Hepatocyte (in vitro differentiated cells): ENCODE measurements at regions not wholly inside any gene's neighbourhood (a gene's known extent, or its start where the extent isn't known, plus 50 kb on each side); places are given as distances from the start of the nearest gene placed in this dataset.

ENCODE experiments used
- DNase-seq: peaks from one replicate; pipeline ENCODE4 v3.0.0-alpha.2; 2016; ENCODE audit warnings: low spot score
- H2AFZ ChIP-seq: fragments of 200-600 bp; sonication (generic); 2 replicates; pipeline ENCODE4 v1.6.0; 2016; ENCODE audit warnings: antibody characterized with exemption, mild to moderate bottlenecking
- H3K27ac ChIP-seq: fragments of 200-600 bp; sonication (generic); 2 replicates; pipeline ENCODE4 v1.5.1; 2016; ENCODE audit warnings: mild to moderate bottlenecking
- H3K27me3 ChIP-seq: fragments of 200-600 bp; sonication (generic); 2 replicates; pipeline ENCODE4 v1.6.1; 2016
- H3K36me3 ChIP-seq: fragments of 200-600 bp; sonication (generic); replicated peaks from 2 replicates; pipeline ENCODE4 v1.5.1; 2016; ENCODE audit warnings: low read depth; ENCODE audit not compliant: insufficient read depth
- H3K4me1 ChIP-seq: fragments of 200-600 bp; sonication (generic); 2 replicates; pipeline ENCODE4 v1.5.1; 2016; ENCODE audit warnings: mild to moderate bottlenecking, moderate library complexity; ENCODE audit not compliant: insufficient read depth
- H3K4me2 ChIP-seq: fragments of 200-600 bp; sonication (generic); 2 replicates; pipeline ENCODE4 v1.6.0; 2016
- H3K4me3 ChIP-seq: fragments of 200-600 bp; sonication (generic); 2 replicates; pipeline ENCODE4 v1.5.1; 2016; ENCODE audit warnings: mild to moderate bottlenecking
- H3K79me2 ChIP-seq: fragments of 200-600 bp; sonication (generic); 2 replicates; pipeline ENCODE4 v1.6.0; 2017; ENCODE audit warnings: mild to moderate bottlenecking
- H3K9me2 ChIP-seq: fragments of 200-600 bp; sonication (generic); replicated peaks from 2 replicates; pipeline ENCODE4 v1.6.0; 2017; ENCODE audit warnings: mild to moderate bottlenecking; ENCODE audit not compliant: insufficient read depth
- H3K9me3 ChIP-seq: fragments of 200-600 bp; sonication (generic); 2 replicates; pipeline ENCODE4 v1.5.1; 2016; ENCODE audit warnings: low read depth, mild to moderate bottlenecking
- H4K20me1 ChIP-seq: fragments of 200-600 bp; sonication (generic); 2 replicates; pipeline ENCODE4 v1.6.0; 2016; ENCODE audit warnings: mild to moderate bottlenecking; ENCODE audit not compliant: insufficient read depth, poor library complexity, severe bottlenecking
- CTCF ChIP-seq: fragments of 200-600 bp; sonication (generic); IDR thresholded peaks from 2 replicates; pipeline ENCODE4 v1.5.1; 2016; ENCODE audit warnings: antibody characterized with exemption, mild to moderate bottlenecking; ENCODE audit not compliant: poor library complexity
- EZH2 ChIP-seq: fragments of 200-600 bp; sonication (generic); IDR thresholded peaks from 2 replicates; pipeline ENCODE4 v1.6.1; 2016; ENCODE audit warnings: antibody characterized with exemption, mild to moderate bottlenecking, borderline replicate concordance
- EZH2phosphoT487 ChIP-seq: fragments of 200-600 bp; sonication (generic); IDR thresholded peaks from one replicate; pipeline ENCODE4 v1.6.1; 2018; ENCODE audit warnings: antibody characterized with exemption, mild to moderate bottlenecking, low read depth, moderate library complexity; ENCODE audit not compliant: unreplicated experiment, severe bottlenecking
- WGBS: methylation state at CpG from one replicate; pipeline ENCODE4 v1.1.6; 2016; ENCODE audit warnings: low lambda C conversion rate; ENCODE audit errors: missing lambda C conversion rate; 5-methylcytosine and 5-hydroxymethylcytosine counted together

GRCh38 chr4:141905751-141906150, 269.4 kb downstream of the IL15 start:
- H3K36me3 ChIP-seq, result no peaks in the 10 kb centered on the region
- no peaks in the 10 kb centered on the region for H3K79me2 ChIP-seq
- no peak overlapping the region for H2AFZ ChIP-seq
- H3K4me1 ChIP-seq, result no peaks in the 10 kb centered on the region
- H4K20me1 ChIP-seq, result no peaks in the 10 kb centered on the region
- TF ChIP-seq EZH2phosphoT487, result no peak
- no peak for TF ChIP-seq EZH2
- no peak for TF ChIP-seq CTCF
- DNase-seq, result no peak
- H3K27ac ChIP-seq, result no peak overlapping the region
- no peaks in the 10 kb centered on the region for H3K9me3 ChIP-seq
- no peak overlapping the region for H3K4me2 ChIP-seq
- WGBS, result 78% methylated on average over 3 of the region's 3 CpGs
- H3K27me3 ChIP-seq, result no peaks in the 10 kb centered on the region
- no peaks in the 10 kb centered on the region for H3K9me2 ChIP-seq
- H3K4me3 ChIP-seq, result no peak overlapping the region

DNA sequence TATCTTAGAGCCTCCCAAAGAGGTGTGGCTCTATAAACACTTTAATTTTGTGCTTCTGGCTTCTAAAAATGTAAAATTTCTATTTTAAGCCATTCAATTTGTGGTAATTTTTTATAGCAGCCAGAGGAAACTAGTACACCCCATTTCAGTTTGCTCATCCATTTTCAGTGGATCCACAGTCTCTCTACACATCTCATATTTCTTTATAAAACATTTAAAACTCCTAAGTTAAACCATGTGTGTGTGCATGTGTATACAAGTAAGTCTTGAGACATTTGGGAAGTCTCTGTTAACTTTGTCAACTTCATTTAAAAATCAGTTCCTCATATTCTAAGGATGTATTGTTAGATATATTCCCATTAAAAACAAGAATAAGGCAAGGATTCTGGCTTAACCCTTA, 273.2 kb downstream of the IL15 start:
- DNase-seq, result no peak
- H3K9me2 ChIP-seq, result no peaks in the 10 kb centered on the region
- no peaks in the 10 kb centered on the region for H3K79me2 ChIP-seq
- H3K27ac ChIP-seq, result no peak overlapping the region
- no peak for TF ChIP-seq CTCF
- H3K4me2 ChIP-seq, result no peak overlapping the region
- H3K36me3 ChIP-seq, result no peaks in the 10 kb centered on the region
- no peaks in the 10 kb centered on the region for H4K20me1 ChIP-seq
- H3K4me3 ChIP-seq, result no peak overlapping the region
- no peaks in the 10 kb centered on the region for H3K4me1 ChIP-seq
- H3K9me3 ChIP-seq, result no peaks in the 10 kb centered on the region
- no peak overlapping the region for H2AFZ ChIP-seq
- H3K27me3 ChIP-seq, result no peaks in the 10 kb centered on the region

DNA sequence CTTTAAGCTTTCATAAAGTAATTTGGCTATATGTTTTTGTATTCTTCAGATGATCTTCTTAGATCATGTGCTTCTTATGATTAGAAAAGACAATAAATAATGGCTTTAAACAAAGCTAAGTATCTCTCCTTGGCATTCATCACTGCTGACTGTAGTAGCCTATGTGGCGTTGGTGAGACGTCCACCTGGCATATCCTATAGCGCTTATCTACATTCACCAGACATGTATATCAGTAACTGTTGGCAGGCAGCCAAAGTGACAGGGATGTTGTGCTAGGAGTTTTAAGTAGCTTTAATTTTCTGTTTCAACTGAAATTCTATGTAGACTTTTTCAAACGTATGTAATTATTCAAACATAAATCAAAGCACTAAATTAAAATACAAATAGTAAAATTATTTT, 276.4 kb downstream of the IL15 start:
- no peak overlapping the region for H3K4me2 ChIP-seq
- peak; percentile 14 for DNase-seq
- H3K9me2 ChIP-seq, result no peaks in the 10 kb centered on the region
- no peak overlapping the region for H3K4me3 ChIP-seq
- no peak for TF ChIP-seq EZH2
- TF ChIP-seq CTCF, result no peak
- TF ChIP-seq EZH2phosphoT487, result no peak
- H3K4me1 ChIP-seq, result no peaks in the 10 kb centered on the region
- no peaks in the 10 kb centered on the region for H3K79me2 ChIP-seq
- WGBS, result 64% methylated on average over 4 of the region's 4 CpGs
- no peak overlapping the region for H2AFZ ChIP-seq
- no peaks in the 10 kb centered on the region for H3K9me3 ChIP-seq
- no peaks in the 10 kb centered on the region for H3K36me3 ChIP-seq
- H3K27me3 ChIP-seq, result no peaks in the 10 kb centered on the region
- no peaks in the 10 kb centered on the region for H4K20me1 ChIP-seq
- no peak overlapping the region for H3K27ac ChIP-seq

DNA sequence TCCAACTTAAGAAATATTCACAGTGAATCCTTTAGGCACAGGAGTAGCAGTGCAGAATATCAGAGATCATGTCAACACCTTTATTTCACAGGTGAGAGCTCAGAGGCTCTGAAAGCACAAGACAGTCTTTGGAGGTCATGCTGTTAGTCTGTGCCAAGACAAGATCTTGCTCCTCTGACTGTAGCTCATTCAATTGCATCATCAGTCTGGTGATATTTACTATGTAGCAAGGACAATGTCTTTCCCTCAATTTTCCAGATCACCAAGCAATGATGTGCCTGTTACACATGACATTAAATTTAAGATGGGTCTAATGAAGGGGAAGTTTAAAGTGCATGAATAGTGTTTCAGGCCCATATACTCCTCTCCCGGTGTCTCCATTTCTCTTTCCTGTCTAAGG, 277.5 kb downstream of the IL15 start:
- Histone ChIP-seq H3K4me3 (no peak overlapping the region), H3K4me1 (no peaks in the 10 kb centered on the region), H3K79me2 (no peaks in the 10 kb centered on the region), H3K9me3 (no peaks in the 10 kb centered on the region), H3K9me2 (no peaks in the 10 kb centered on the region), H2AFZ (no peak overlapping the region), H3K4me2 (no peak overlapping the region), H4K20me1 (no peaks in the 10 kb centered on the region), H3K36me3 (no peaks in the 10 kb centered on the region), H3K27me3 (no peaks in the 10 kb centered on the region), H3K27ac (no peak overlapping the region)
- no peak for TF ChIP-seq EZH2
- no peak for TF ChIP-seq CTCF
- no peak for TF ChIP-seq EZH2phosphoT487
- DNase-seq, result no peak
- 71% methylated on average over 1 of the region's 1 CpG for WGBS
